ENCODE measurements at regions not wholly inside any gene's neighbourhood (a gene's known extent, or its start where the extent isn't known, plus 50 kb on each side); places are given as distances from the start of the nearest gene placed in this dataset.
"Not testable (repeated sequence)": the region's sequence is repeated elsewhere in the genome, so short reads cannot be mapped to it uniquely, and the experiment has no call there.

GRCh38 chr21:9087816-9088215 is 1433.6 kb upstream of the TPTE start:
- H3K27me3 Mint-ChIP-seq (ENCODE audit: low read depth); POLR2A ChIA-PET; H3K4me3 Mint-ChIP-seq; H3K27ac Mint-ChIP-seq; H3K36me3 Mint-ChIP-seq; H3K4me1 Mint-ChIP-seq; CTCF ChIA-PET; ATAC-seq; H3K9me3 Mint-ChIP-seq; DNase-seq (ENCODE audit: low spot score): not testable (repeated sequence)

DNA sequence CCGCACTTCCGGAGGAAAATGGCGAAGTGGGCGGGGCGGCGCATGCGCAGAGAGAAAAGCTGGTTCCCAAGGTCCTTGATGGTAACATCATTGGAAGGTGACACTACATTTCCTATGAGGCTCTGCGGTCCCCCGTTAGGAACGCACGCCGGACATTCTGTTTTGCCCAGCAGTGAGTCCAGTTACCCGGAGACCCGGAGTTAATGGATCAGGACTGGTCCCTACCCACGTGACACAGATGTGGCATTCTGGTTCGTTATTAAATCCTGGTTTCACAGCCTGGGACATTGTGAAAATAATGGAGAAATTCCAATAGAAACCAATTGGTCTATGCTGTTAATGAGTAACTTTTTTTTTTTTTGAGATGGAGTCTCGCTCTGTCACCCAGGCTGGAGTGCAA is 1391.6 kb upstream of the TPTE start:
- H3K4me3 Mint-ChIP-seq; H3K27me3 Mint-ChIP-seq (ENCODE audit: low read depth); CTCF ChIA-PET; ATAC-seq; H3K9me3 Mint-ChIP-seq; H3K36me3 Mint-ChIP-seq; H3K27ac Mint-ChIP-seq; H3K4me1 Mint-ChIP-seq; DNase-seq (ENCODE audit: low spot score); POLR2A ChIA-PET: not testable (repeated sequence)

GRCh38 chr21:9130817-9131216 is 1390.6 kb upstream of the TPTE start:
- H3K9me3 Mint-ChIP-seq; H3K27me3 Mint-ChIP-seq (ENCODE audit: low read depth); H3K4me1 Mint-ChIP-seq; ATAC-seq; CTCF ChIA-PET; H3K4me3 Mint-ChIP-seq; DNase-seq (ENCODE audit: low spot score); H3K27ac Mint-ChIP-seq; H3K36me3 Mint-ChIP-seq; POLR2A ChIA-PET: not testable (repeated sequence)

All from WTC11 (cell line).